ENCODE measurements at regions not wholly inside any gene's neighbourhood (a gene's known extent, or its start where the extent isn't known, plus 50 kb on each side); places are given as distances from the start of the nearest gene placed in this dataset.

DNA sequence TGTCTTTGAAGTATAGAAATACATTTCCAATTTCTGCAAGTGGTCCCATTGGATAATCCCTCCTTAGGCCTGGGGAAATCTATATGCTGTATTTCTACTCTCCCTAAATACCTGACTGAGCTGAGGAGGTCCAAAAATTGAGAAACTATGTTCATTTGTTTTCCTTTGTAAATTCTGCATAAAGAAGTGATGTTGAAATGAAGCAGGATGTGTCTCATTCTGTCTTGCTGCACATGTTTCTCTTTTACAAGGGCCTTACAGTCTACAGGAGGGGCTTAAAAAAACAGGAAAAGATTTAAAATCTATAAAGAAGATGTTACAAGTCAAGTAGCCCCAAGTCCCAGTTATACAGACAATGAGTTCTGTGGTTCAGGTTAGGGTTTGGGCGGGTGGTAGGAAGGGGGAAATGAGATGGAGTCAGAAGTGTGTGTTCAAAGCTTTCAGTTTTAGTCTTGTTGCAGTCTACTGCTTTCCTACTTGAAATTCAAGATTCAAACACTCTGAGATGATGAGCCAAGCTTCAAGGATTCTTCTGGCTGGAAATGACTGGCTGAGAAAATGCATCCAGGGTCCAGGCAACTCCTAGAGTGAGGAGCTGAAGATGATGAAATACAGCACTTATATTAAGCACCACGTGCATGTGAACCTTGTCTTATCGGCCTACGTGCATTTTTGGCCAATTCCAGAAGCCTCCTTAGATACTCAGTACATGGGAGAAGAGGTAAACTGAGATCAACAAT lies 146.3 kb upstream of the CELF4 start:
- Histone ChIP-seq H2AK5ac (ENCODE audit: low read depth, low read length) (no peak overlapping the region), H3K14ac (ENCODE audit: low read length) (no peak overlapping the region), H2BK5ac (ENCODE audit: low read length) (no peak overlapping the region), H2BK12ac (ENCODE audit: low read length) (no peak overlapping the region), H2BK120ac (ENCODE audit: low read depth, low read length) (no peak overlapping the region), H3K4me1 (ENCODE audit: control insufficient read depth in 2 of 2, insufficient read depth in 1 of 2, low read depth in 1 of 2, low read length in 2 of 2) (no peaks in the 10 kb centered on the region), H3K23ac (ENCODE audit: low read depth, low read length, poor library complexity) (no peak overlapping the region), H3K4ac (ENCODE audit: low read length) (no peak overlapping the region), H4K8ac (ENCODE audit: low read depth, low read length) (no peak overlapping the region), H3K27ac (replicated peaks; ENCODE audit: low read length) (no peak overlapping the region), H3K36me3 (replicated peaks in 1 of 2; ENCODE audit: control insufficient read depth in 2 of 2, insufficient read depth in 2 of 2, low read length in 2 of 2) (no peaks in the 10 kb centered on the region), H3K4me2 (ENCODE audit: insufficient read depth, low read length, poor library complexity, severe bottlenecking) (no peak overlapping the region), H3K9me3 (replicated peaks in 1 of 2; ENCODE audit: control insufficient read depth in 2 of 2, insufficient read depth in 1 of 2, low read depth in 1 of 2, low read length in 2 of 2) (no peaks in the 10 kb centered on the region), H3K9ac (ENCODE audit: low read depth, low read length, poor library complexity) (no peak overlapping the region), H3K18ac (ENCODE audit: low read length) (no peak overlapping the region), H3K79me1 (ENCODE audit: low read depth, low read length) (no peaks in the 10 kb centered on the region), H4K91ac (ENCODE audit: low read depth, low read length, poor library complexity) (no peak overlapping the region), H3K4me3 (ENCODE audit: low read length in 2 of 2) (no peak overlapping the region), H3K27me3 (ENCODE audit: control insufficient read depth in 3 of 3, insufficient read depth in 3 of 3, low read depth in 1 of 3, low read length in 3 of 3) (no peaks in the 10 kb centered on the region), H2AFZ (ENCODE audit: low read length) (no peak overlapping the region), H2BK15ac (ENCODE audit: low read length) (no peak overlapping the region)
- DNase-seq (ENCODE audit: low spot score) = no peak
- WGBS, 2 donors (ENCODE audit: extremely low coverage in 2 of 2, insufficient read length in 2 of 2, insufficient replicate concordance in 1 of 2) = no CpG with 5 or more reads among the region's 4 CpGs

DNA sequence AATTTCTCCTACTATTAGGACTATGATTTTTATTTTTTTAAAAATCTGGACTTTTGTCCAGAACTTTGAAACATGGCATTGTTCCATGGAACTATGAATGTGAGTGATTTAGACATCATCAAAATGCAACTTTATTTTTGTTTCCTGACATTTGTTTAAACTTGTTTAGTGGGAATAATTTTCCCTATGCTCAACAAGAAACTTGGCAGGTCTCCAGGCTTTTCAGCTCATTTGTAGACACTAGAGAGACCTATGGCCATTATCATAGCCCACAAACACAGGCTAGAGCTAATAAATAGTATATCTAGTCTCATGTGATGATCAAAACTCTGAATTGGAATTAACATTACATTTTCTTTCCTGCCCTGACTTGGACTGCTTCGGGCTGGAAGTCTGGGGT lies 145.1 kb upstream of the CELF4 start:
- Histone ChIP-seq H2AFZ (ENCODE audit: low read length) (no peak overlapping the region), H3K9me3 (replicated peaks in 1 of 2; ENCODE audit: control insufficient read depth in 2 of 2, insufficient read depth in 1 of 2, low read depth in 1 of 2, low read length in 2 of 2) (no peaks in the 10 kb centered on the region), H4K8ac (ENCODE audit: low read depth, low read length) (no peak overlapping the region), H3K79me1 (ENCODE audit: low read depth, low read length) (no peaks in the 10 kb centered on the region), H3K27ac (replicated peaks; ENCODE audit: low read length) (no peak overlapping the region), H2BK5ac (ENCODE audit: low read length) (no peak overlapping the region), H2AK5ac (ENCODE audit: low read depth, low read length) (no peak overlapping the region), H3K9ac (ENCODE audit: low read depth, low read length, poor library complexity) (no peak overlapping the region), H4K91ac (ENCODE audit: low read depth, low read length, poor library complexity) (no peak overlapping the region), H3K36me3 (replicated peaks in 1 of 2; ENCODE audit: control insufficient read depth in 2 of 2, insufficient read depth in 2 of 2, low read length in 2 of 2) (no peaks in the 10 kb centered on the region), H2BK120ac (ENCODE audit: low read depth, low read length) (no peak overlapping the region), H3K4me1 (ENCODE audit: control insufficient read depth in 2 of 2, insufficient read depth in 1 of 2, low read depth in 1 of 2, low read length in 2 of 2) (no peaks in the 10 kb centered on the region), H2BK12ac (ENCODE audit: low read length) (no peak overlapping the region), H3K4me2 (ENCODE audit: insufficient read depth, low read length, poor library complexity, severe bottlenecking) (no peak overlapping the region), H3K4me3 (ENCODE audit: low read length in 2 of 2) (no peak overlapping the region), H2BK15ac (ENCODE audit: low read length) (no peak overlapping the region), H3K27me3 (ENCODE audit: control insufficient read depth in 3 of 3, insufficient read depth in 3 of 3, low read depth in 1 of 3, low read length in 3 of 3) (no peaks in the 10 kb centered on the region), H3K14ac (ENCODE audit: low read length) (no peak overlapping the region), H3K4ac (ENCODE audit: low read length) (no peak overlapping the region), H3K23ac (ENCODE audit: low read depth, low read length, poor library complexity) (no peak overlapping the region), H3K18ac (ENCODE audit: low read length) (no peak overlapping the region)
- WGBS, 2 donors (ENCODE audit: extremely low coverage in 2 of 2, insufficient read length in 2 of 2, insufficient replicate concordance in 1 of 2) = no CpG with 5 or more reads among the region's 1 CpG
- DNase-seq (ENCODE audit: low spot score) = no peak

DNA sequence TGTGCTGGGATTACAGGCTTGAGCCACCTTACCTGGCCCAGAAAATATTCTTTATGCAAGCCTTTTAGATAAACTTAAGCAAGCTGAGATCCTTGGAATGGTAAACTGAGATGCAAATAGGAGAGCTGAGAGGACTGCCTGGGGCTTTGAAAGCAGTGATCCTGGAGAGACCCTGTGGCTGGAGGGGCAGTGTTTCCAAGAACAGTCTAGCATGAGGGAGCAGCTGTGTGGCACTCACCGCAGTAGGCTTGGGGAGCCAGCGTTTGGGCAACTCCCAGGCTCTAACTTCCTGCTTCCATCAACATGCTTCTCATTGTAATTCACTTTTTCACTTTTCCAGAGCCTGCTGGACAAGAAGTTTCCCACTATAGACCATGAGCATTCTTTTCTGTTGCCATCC lies 144.1 kb upstream of the CELF4 start:
- WGBS, 2 donors (ENCODE audit: extremely low coverage in 2 of 2, insufficient read length in 2 of 2, insufficient replicate concordance in 1 of 2) = no CpG with 5 or more reads among the region's 2 CpGs
- Histone ChIP-seq H3K9ac (ENCODE audit: low read depth, low read length, poor library complexity) (no peak overlapping the region), H2AK5ac (ENCODE audit: low read depth, low read length) (no peak overlapping the region), H2BK12ac (ENCODE audit: low read length) (no peak overlapping the region), H2BK15ac (ENCODE audit: low read length) (no peak overlapping the region), H3K27ac (replicated peaks; ENCODE audit: low read length) (no peak overlapping the region), H4K8ac (ENCODE audit: low read depth, low read length) (no peak overlapping the region), H3K14ac (ENCODE audit: low read length) (no peak overlapping the region), H3K36me3 (replicated peaks in 1 of 2; ENCODE audit: control insufficient read depth in 2 of 2, insufficient read depth in 2 of 2, low read length in 2 of 2) (no peaks in the 10 kb centered on the region), H3K18ac (ENCODE audit: low read length) (no peak overlapping the region), H3K4ac (ENCODE audit: low read length) (no peak overlapping the region), H3K79me1 (ENCODE audit: low read depth, low read length) (no peaks in the 10 kb centered on the region), H3K27me3 (ENCODE audit: control insufficient read depth in 3 of 3, insufficient read depth in 3 of 3, low read depth in 1 of 3, low read length in 3 of 3) (no peaks in the 10 kb centered on the region), H2BK5ac (ENCODE audit: low read length) (no peak overlapping the region), H3K4me1 (ENCODE audit: control insufficient read depth in 2 of 2, insufficient read depth in 1 of 2, low read depth in 1 of 2, low read length in 2 of 2) (no peaks in the 10 kb centered on the region), H4K91ac (ENCODE audit: low read depth, low read length, poor library complexity) (no peak overlapping the region), H3K4me2 (ENCODE audit: insufficient read depth, low read length, poor library complexity, severe bottlenecking) (no peak overlapping the region), H3K23ac (ENCODE audit: low read depth, low read length, poor library complexity) (no peak overlapping the region), H2AFZ (ENCODE audit: low read length) (no peak overlapping the region), H3K4me3 (ENCODE audit: low read length in 2 of 2) (no peak overlapping the region), H3K9me3 (replicated peaks in 1 of 2; ENCODE audit: control insufficient read depth in 2 of 2, insufficient read depth in 1 of 2, low read depth in 1 of 2, low read length in 2 of 2) (no peaks in the 10 kb centered on the region), H2BK120ac (ENCODE audit: low read depth, low read length) (no peak overlapping the region)
- no peak for DNase-seq (ENCODE audit: low spot score)

DNA sequence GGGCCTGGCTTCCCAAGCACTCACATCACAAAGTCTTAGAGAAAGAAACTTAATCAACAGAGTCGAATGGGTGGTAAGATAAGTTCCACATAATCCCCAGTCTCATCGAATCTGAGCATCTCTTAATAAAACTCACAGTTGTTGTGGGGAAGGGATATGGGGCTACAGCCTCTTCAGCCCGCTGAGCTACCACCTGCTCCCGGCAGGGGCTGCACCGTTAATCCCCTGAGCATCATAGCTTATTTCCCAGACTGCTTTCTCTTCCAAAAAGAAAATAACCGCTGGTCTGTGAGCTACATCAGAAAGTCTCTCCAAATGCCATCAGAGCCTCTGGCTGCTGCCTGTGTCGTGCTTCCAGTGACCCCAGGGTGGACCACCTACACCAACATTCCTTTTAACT lies 139.4 kb upstream of the CELF4 start:
- Histone ChIP-seq H3K9me3 (replicated peaks in 1 of 2; ENCODE audit: control insufficient read depth in 2 of 2, insufficient read depth in 1 of 2, low read depth in 1 of 2, low read length in 2 of 2) (no peaks in the 10 kb centered on the region), H4K91ac (ENCODE audit: low read depth, low read length, poor library complexity) (no peak overlapping the region), H2BK12ac (ENCODE audit: low read length) (no peak overlapping the region), H3K36me3 (replicated peaks in 1 of 2; ENCODE audit: control insufficient read depth in 2 of 2, insufficient read depth in 2 of 2, low read length in 2 of 2) (no peaks in the 10 kb centered on the region), H2BK120ac (ENCODE audit: low read depth, low read length) (no peak overlapping the region), H2BK5ac (ENCODE audit: low read length) (no peak overlapping the region), H3K18ac (ENCODE audit: low read length) (no peak overlapping the region), H3K23ac (ENCODE audit: low read depth, low read length, poor library complexity) (no peak overlapping the region), H3K79me1 (ENCODE audit: low read depth, low read length) (no peaks in the 10 kb centered on the region), H4K8ac (ENCODE audit: low read depth, low read length) (no peak overlapping the region), H2AK5ac (ENCODE audit: low read depth, low read length) (no peak overlapping the region), H3K9ac (ENCODE audit: low read depth, low read length, poor library complexity) (no peak overlapping the region), H3K14ac (ENCODE audit: low read length) (no peak overlapping the region), H3K4me1 (ENCODE audit: control insufficient read depth in 2 of 2, insufficient read depth in 1 of 2, low read depth in 1 of 2, low read length in 2 of 2) (no peaks in the 10 kb centered on the region), H2BK15ac (ENCODE audit: low read length) (no peak overlapping the region), H3K27ac (replicated peaks; ENCODE audit: low read length) (no peak overlapping the region), H2AFZ (ENCODE audit: low read length) (no peak overlapping the region), H3K27me3 (ENCODE audit: control insufficient read depth in 3 of 3, insufficient read depth in 3 of 3, low read depth in 1 of 3, low read length in 3 of 3) (no peaks in the 10 kb centered on the region), H3K4ac (ENCODE audit: low read length) (no peak overlapping the region), H3K4me3 (ENCODE audit: low read length in 2 of 2) (no peak overlapping the region), H3K4me2 (ENCODE audit: insufficient read depth, low read length, poor library complexity, severe bottlenecking) (no peak overlapping the region)
- no peak for DNase-seq (ENCODE audit: low spot score)
- WGBS, 2 donors (ENCODE audit: extremely low coverage in 2 of 2, insufficient read length in 2 of 2, insufficient replicate concordance in 1 of 2) = no CpG with 5 or more reads among the region's 7 CpGs

All from neuronal stem cell (in vitro differentiated cells).